ENCODE measurements at regions not wholly inside any gene's neighbourhood (a gene's known extent, or its start where the extent isn't known, plus 50 kb on each side); places are given as distances from the start of the nearest gene placed in this dataset.

DNA sequence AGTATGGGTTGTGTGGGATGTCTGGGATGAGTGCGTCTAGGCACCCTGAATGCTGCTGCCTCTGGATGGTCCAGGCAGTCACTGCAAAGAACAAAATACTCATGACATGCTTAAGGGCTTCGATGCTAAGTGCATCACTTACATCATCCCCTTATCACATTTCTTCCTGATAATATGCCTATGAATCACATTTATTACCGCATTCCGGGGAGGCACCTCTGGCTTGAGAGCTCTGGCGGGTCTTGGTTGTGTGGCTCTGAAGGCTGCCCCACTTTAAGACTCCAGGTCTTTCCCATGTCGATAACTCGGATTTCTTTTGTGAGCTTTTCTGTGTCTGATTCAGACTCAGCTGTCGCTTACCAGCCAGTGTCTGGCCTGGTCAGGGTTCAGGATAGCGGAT, 1126.4 kb downstream of the TBC1D22A start:
- Histone ChIP-seq H3K9ac (ENCODE audit: low read length) (no peak overlapping the region), H3K27me3 (ENCODE audit: insufficient read depth, low read length) (no peaks in the 10 kb centered on the region), H3K4me3 (replicated peaks in 1 of 2; ENCODE audit: low read depth in 1 of 2, low read length in 2 of 2) (no peak overlapping the region), H3K4me1 (ENCODE audit: control insufficient read depth in 1 of 2, insufficient read depth in 2 of 2, low read length in 2 of 2) (no peaks in the 10 kb centered on the region), H3K9me3 (ENCODE audit: control insufficient read depth in 1 of 2, insufficient read depth in 1 of 2, low read depth in 1 of 2, low read length in 2 of 2) (no peaks in the 10 kb centered on the region; a peak in 2 of 4 replicates), H3K4me2 (ENCODE audit: low read length) (no peak overlapping the region), H3K9me2 (ENCODE audit: insufficient read depth) (no peaks in the 10 kb centered on the region), H3K79me2 (ENCODE audit: insufficient read depth, low read length) (no peaks in the 10 kb centered on the region), H3K27ac (ENCODE audit: low read depth, low read length) (no peak overlapping the region), H2AFZ (ENCODE audit: low read depth, low read length, poor library complexity, severe bottlenecking) (no peak overlapping the region), H4K20me1 (ENCODE audit: insufficient read depth) (no peaks in the 10 kb centered on the region), H3K36me3 (ENCODE audit: control insufficient read depth in 1 of 2, insufficient read depth in 2 of 2, low read length in 2 of 2) (no peaks in the 10 kb centered on the region)
- POLR2A ChIA-PET, result no interaction called here
- CTCF ChIA-PET, result no interaction called here
- TF ChIP-seq EGR1 (IDR thresholded peaks at IDR 0.05; ENCODE audit: low read depth), result no peak
- TF ChIP-seq SRF (IDR thresholded peaks at IDR 0.05; ENCODE audit: low read depth), result no peak
- TF ChIP-seq YY1 (IDR thresholded peaks at IDR 0.05; ENCODE audit: extremely low read depth, insufficient replicate concordance, low read depth, low read length), result no peak
- TF ChIP-seq FOSL1 (IDR thresholded peaks at IDR 0.05; ENCODE audit: low read depth), result no peak
- TF ChIP-seq JUND (IDR thresholded peaks at IDR 0.05), result no peak
- no peak for TF ChIP-seq EZH2phosphoT487 (IDR thresholded peaks at IDR 0.05; ENCODE audit: borderline replicate concordance)
- TF ChIP-seq TCF7L2 (IDR thresholded peaks at IDR 0.05; ENCODE audit: borderline replicate concordance, extremely low read depth, insufficient read depth, insufficient read length), result no peak
- TF ChIP-seq CTCF (IDR thresholded peaks at IDR 0.05 in 2 of 3, conservative IDR thresholded peaks at IDR 0.05 in 1 of 3; ENCODE audit: borderline replicate concordance in 1 of 3, insufficient read depth in 1 of 3, low read depth in 2 of 3, low read length in 2 of 3), result no peak
- intact Hi-C loops (cut with micrococcal nuclease), result no loop called here
- ATAC-seq (no peak), DNase-seq (ENCODE audit: low read depth, low spot score) (no peak)
- RAD21 ChIA-PET (ENCODE audit: low non-redundant PET in 1 of 2, low total read pairs in 2 of 2, uncharacterized antibody in 2 of 2, unreplicated experiment in 2 of 2), result no interaction called here
- no TSS peak for BruUV-seq (replicated peaks)

DNA sequence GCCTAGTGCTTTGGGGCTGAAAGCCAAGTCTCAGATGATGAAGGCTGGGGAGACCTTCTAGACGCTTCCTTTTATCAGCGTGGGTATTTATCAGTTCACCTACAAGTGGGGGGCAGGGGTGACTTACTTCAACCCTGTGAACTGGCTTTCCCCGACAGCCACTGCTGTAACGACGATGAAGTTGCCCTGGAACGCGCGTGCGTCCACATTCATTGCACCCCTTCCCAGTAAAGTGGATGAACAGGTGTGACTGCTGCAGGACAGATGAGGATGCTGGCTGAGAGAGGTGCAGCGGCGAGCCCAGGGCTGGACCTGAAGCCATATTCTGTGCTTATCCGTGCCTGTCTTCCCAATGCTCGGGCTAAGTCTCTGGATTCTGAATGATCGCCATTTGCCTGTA, 1122.3 kb downstream of the TBC1D22A start:
- H3K36me3 ChIP-seq (ENCODE audit: control insufficient read depth in 1 of 2, insufficient read depth in 2 of 2, low read length in 2 of 2), result no peaks in the 10 kb centered on the region
- DNase-seq (ENCODE audit: low read depth, low spot score), result no peak
- H3K9me2 ChIP-seq (ENCODE audit: insufficient read depth), result no peaks in the 10 kb centered on the region
- RAD21 ChIA-PET (ENCODE audit: low non-redundant PET in 1 of 2, low total read pairs in 2 of 2, uncharacterized antibody in 2 of 2, unreplicated experiment in 2 of 2), result no interaction called here
- H3K9ac ChIP-seq (ENCODE audit: low read length), result no peak overlapping the region
- H3K27me3 ChIP-seq (ENCODE audit: insufficient read depth, low read length), result no peaks in the 10 kb centered on the region
- H2AFZ ChIP-seq (ENCODE audit: low read depth, low read length, poor library complexity, severe bottlenecking), result no peak overlapping the region
- BruUV-seq (replicated peaks), result no TSS peak
- H3K4me1 ChIP-seq (ENCODE audit: control insufficient read depth in 1 of 2, insufficient read depth in 2 of 2, low read length in 2 of 2), result no peaks in the 10 kb centered on the region
- POLR2A ChIA-PET, result no interaction called here
- CTCF ChIA-PET, result no interaction called here
- H3K4me2 ChIP-seq (ENCODE audit: low read length), result no peak overlapping the region
- intact Hi-C loops (cut with micrococcal nuclease), result no loop called here
- no peak for ATAC-seq
- no peaks in the 10 kb centered on the region; a peak in 1 of 4 replicates for H3K9me3 ChIP-seq (ENCODE audit: control insufficient read depth in 1 of 2, insufficient read depth in 1 of 2, low read depth in 1 of 2, low read length in 2 of 2)
- no peak overlapping the region for H3K4me3 ChIP-seq (replicated peaks in 1 of 2; ENCODE audit: low read depth in 1 of 2, low read length in 2 of 2)
- no peaks in the 10 kb centered on the region for H3K79me2 ChIP-seq (ENCODE audit: insufficient read depth, low read length)
- H4K20me1 ChIP-seq (ENCODE audit: insufficient read depth), result no peaks in the 10 kb centered on the region
- no peak overlapping the region for H3K27ac ChIP-seq (ENCODE audit: low read depth, low read length)
- no peak for TF ChIP-seq POLR2A (IDR thresholded peaks at IDR 0.05; ENCODE audit: borderline replicate concordance, extremely low read depth, insufficient read depth, insufficient read length)
- no peak for TF ChIP-seq CTCF (IDR thresholded peaks at IDR 0.05 in 2 of 3, conservative IDR thresholded peaks at IDR 0.05 in 1 of 3; ENCODE audit: borderline replicate concordance in 1 of 3, insufficient read depth in 1 of 3, low read depth in 2 of 3, low read length in 2 of 3)
- no peak for TF ChIP-seq EZH2phosphoT487 (IDR thresholded peaks at IDR 0.05; ENCODE audit: borderline replicate concordance)
- no peak for TF ChIP-seq ZNF274 (IDR thresholded peaks at IDR 0.05; ENCODE audit: low read depth, low read length)
- no peak for TF ChIP-seq EGR1 (IDR thresholded peaks at IDR 0.05; ENCODE audit: low read depth)
- no peak for TF ChIP-seq ZFX (IDR thresholded peaks at IDR 0.05)
- TF ChIP-seq FOSL1 (IDR thresholded peaks at IDR 0.05; ENCODE audit: low read depth), result no peak
- TF ChIP-seq, protein P1, sequence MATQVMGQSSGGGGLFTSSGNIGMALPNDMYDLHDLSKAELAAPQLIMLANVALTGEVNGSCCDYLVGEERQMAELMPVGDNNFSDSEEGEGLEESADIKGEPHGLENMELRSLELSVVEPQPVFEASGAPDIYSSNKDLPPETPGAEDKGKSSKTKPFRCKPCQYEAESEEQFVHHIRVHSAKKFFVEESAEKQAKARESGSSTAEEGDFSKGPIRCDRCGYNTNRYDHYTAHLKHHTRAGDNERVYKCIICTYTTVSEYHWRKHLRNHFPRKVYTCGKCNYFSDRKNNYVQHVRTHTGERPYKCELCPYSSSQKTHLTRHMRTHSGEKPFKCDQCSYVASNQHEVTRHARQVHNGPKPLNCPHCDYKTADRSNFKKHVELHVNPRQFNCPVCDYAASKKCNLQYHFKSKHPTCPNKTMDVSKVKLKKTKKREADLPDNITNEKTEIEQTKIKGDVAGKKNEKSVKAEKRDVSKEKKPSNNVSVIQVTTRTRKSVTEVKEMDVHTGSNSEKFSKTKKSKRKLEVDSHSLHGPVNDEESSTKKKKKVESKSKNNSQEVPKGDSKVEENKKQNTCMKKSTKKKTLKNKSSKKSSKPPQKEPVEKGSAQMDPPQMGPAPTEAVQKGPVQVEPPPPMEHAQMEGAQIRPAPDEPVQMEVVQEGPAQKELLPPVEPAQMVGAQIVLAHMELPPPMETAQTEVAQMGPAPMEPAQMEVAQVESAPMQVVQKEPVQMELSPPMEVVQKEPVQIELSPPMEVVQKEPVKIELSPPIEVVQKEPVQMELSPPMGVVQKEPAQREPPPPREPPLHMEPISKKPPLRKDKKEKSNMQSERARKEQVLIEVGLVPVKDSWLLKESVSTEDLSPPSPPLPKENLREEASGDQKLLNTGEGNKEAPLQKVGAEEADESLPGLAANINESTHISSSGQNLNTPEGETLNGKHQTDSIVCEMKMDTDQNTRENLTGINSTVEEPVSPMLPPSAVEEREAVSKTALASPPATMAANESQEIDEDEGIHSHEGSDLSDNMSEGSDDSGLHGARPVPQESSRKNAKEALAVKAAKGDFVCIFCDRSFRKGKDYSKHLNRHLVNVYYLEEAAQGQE (IDR thresholded peaks at IDR 0.05; ENCODE audit: low read depth), result no peak
- no peak for TF ChIP-seq YY1 (IDR thresholded peaks at IDR 0.05; ENCODE audit: extremely low read depth, insufficient replicate concordance, low read depth, low read length)
